Stimulated activated CD8-positive, alpha-beta memory T cell treated with anti-CD3 and anti-CD28 coated beads, Interleukin-7, amount 100 ng/mL, for 24 hours (primary cell): ENCODE measurements at regions not wholly inside any gene's neighbourhood (a gene's known extent, or its start where the extent isn't known, plus 50 kb on each side); places are given as distances from the start of the nearest gene placed in this dataset.

Experiments used
- DNase-seq: peaks from one replicate; pipeline ENCODE4 v3.0.0-alpha.2; 2020; ENCODE audit warnings: low read depth

DNA sequence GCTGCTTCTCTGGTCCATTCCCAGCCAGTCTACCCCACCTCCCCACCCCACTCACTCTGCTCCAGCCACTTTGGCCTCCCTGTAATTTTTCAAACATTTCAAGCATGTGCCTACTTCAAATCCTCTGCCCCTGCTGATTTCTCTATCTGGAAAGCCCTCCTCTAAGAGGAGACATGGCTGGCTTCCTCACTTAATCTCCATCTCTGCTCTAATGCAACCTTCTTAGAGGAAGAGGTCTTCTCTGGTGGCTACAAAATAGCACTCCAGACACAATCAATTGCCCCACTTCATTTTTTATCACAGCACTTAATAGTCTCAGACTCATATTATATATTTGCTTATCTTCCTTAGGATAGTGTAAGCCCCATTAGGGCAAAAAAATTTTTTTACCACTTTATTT lies 161.1 kb upstream of the SLC39A10 start:
- no peak for DNase-seq

DNA sequence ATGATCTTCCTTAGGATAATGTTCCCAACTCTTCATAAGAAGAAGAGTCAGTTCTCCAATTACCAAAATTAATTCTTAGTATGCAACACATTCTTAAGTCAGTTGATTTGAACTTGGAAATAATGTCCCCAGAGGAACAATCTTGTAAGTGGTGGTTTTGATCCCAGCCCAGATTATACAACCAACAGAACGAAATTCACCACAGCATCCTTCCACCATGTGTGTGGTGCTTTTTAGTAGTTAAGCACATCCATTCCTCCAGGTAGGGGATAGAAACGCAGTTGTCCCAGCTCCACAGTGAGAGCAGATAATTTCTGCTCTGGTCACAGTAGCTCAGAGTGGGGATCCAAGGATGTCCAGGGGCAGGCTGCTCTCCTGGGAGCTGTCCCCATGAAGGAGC lies 161.7 kb upstream of the SLC39A10 start:
- DNase-seq = no peak

DNA sequence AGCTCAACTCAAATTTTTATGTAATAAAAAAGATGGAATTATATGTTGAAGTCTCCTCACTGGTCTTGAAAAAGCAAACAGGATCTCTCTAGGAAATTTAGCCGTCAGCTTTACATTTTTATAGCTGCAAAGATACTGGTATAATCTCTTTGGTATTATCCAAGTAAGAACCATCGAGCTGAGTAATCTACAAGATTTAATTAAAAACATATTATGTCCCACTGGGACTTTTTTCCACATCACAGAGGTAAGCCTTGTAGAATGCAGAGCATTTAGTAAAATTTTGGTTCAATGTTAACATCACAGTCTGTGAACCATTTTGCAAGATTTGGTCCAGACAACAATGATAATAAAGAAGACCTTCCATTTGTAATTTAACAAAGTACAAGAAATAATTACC lies 162.6 kb upstream of the SLC39A10 start:
- no peak for DNase-seq

DNA sequence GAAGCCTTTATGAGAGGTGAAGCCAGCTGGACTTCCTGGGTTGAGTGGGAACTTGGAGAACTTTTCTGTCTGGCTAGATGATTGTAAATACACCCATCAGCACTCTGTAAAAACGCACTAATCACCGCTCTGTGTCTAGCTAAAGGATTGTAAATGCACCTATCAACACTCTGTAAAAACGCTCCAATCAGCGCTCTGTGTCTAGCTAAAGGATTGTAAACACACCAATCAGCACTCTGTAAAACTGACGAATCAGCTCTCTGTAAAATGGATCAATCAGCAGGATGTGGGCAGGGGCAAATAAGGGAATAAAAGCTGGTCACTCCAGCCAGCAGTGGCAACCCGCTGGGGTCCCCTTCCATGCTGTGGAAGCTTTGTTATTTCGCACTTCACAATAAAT lies 163.6 kb upstream of the SLC39A10 start:
- no peak for DNase-seq

DNA sequence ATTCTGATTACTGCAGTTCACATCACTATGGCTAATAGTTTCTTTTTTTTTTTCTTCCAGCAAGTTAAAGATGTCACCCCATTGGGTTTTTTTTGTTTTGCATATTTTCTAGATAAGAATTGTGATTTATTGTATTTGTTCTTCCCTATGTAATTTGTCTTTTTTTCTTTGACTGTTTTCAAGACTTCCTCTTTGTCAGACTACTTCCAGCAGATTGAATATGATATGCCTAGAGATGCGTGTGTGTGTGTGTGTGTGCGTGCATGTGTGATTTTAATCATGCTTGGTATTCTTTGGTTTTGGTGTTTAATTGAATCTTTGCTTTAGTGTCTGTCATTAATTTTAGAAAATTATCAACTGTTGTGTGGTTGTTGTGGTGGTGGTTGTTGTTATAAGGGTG lies 166.7 kb upstream of the SLC39A10 start:
- no peak for DNase-seq

DNA sequence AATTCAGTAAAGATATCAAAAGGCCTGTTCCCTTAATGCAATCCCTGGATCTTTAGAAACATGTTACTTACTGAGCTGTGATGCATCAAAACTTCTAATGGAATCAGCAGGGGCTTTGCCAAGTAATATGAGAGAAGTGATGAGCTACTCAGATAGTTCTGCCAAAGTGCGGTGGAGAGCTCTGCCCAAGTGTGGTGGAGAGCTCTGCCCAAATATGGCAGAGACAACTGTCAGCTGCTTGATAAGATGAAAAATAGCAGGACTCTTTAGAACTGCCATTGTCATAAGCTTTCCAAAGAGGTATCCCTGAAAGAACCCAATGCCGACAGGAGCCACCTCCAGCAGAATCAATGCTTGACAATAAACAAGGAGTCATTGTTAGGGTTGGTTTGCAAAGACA lies 167.9 kb upstream of the SLC39A10 start:
- no peak for DNase-seq

DNA sequence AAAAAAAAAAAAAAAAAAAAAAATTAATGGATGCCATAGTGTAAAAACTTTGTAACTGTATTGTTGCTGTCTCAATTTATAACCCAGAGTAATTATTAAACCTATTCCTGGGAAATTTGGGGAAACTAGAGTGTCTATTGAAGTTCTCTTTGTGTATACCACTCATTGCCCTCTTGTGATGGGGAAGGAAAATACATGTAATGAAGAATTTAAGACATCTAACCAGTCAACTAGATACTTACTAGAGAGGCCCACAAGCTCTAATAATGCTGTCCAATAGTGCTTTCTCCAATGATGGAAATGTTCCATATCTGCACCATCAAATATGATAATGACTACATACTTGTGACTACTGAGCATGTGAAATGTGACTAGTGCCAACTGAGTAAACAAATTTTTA lies 168.5 kb upstream of the SLC39A10 start:
- no peak for DNase-seq

DNA sequence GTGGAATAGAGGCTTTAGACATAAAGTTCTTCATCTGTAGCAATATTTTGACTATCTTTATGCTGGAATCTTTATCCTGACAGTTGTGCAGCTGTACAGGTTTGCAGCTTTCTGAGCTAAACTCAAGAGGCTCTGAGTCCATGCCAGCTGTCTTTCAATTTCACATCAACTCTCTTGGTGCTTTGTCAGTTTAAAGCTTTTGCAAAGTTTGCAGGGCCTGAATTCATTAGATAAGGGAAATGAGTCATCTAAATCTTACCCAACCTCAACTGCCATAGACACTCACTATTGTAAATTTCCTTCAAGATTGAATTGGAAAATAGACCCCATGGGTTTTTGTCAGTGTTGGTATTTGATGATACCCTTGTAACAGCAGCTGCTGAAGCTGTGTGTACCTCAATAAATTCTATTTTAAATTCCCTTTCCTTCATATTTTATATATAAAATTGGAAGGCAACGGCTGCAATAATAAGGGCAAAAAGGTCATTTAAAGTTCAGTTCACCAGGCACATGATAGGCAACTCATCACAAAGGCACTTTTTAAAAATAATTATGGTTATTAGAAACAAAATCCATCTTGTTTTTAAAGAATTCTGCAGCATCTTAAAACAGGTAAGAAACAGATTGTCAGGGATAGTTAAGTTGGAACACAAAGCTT lies 169.9 kb upstream of the SLC39A10 start:
- no peak for DNase-seq

DNA sequence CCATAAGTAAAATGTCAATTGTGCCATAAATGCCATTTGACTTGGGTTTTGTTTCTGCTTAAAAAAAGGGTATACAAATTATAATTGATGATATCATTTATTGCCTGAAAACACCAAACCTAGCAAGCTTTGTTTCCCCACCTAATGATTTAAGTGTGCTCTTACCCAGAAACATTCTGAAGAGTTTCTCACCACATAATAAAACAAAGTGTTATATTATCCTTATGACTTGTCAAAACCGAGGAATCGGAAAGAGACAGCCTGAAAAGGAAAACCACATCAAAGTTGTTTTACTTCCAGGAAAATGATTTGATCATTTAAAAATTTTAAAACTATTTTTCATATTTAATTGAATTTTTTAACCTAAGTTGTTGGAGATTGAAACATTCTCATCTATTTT lies 170.5 kb upstream of the SLC39A10 start:
- no peak for DNase-seq

DNA sequence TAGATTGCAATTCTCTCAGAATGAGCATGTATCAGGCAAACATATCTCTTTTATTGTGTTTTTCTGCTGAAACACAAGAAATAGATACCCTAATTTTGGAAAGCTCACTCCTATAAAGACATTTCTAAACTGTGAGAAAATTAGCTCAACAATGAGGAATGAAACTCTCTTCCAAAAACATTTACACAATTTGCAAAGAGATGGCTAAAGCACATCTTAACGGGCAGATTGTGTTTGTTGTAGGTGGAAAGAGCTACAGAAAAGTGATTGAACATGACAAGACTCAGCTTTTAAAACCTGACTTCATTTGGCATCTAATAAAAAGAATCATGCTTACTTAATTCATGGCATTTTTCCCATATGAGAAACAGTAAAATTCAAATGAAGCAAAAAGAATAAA lies 175.0 kb upstream of the SLC39A10 start:
- DNase-seq = no peak

DNA sequence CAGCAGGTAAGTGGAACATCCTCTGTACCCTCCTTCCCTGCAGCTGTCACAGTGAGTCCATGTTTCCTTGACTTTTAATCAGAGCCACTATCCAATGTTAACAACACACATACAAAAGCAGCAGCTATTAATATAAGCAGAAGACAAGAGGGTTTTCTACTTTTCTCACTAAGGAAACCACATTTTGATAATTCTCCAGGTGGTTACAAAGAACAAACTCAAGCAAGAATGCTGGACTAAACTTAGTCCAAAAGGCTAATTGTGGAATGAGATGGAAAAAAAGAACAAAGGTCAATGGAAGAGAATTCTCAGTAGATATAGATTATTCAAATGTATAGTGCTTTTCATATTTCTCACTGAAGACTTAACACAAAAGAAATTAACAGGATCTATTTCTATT lies 176.9 kb upstream of the SLC39A10 start:
- no peak for DNase-seq

DNA sequence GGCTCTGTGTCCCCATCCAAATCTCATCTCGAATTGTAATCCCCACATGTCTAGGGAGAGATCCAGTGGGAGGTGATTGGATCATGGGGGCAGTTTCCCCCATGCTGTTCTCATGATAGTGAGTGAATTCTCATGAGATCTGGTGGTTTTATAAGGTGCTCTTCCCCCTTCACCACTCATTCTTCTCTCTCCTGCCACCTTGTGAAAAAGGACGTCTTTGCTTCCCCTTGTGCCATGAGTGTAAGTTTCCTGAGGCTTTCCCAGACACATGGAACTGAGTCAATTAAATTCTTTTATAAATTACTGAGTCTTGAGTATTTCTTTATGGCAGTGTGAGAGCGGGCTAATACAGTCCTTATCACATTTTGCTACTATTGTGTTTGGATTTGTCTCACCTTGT lies 177.6 kb upstream of the SLC39A10 start:
- no peak for DNase-seq

DNA sequence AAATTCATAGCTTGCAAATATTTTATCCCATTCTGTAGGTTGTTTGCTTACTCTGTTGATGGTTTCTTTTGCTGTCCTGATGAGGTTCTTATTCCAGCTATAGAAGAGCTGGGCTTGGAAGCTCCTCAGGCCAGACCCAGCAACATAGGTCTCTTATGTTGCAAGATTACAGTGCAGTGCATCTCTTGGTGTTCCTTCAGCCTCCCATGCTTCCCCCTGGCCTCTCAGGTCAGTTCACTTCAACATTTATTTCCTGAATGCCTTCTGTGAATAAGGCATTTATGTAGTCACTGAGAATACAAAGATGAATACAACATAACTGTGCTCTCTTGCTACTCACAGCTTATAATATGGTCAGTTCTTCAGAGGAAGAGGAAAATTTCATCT lies 179.0 kb upstream of the SLC39A10 start:
- DNase-seq = no peak

DNA sequence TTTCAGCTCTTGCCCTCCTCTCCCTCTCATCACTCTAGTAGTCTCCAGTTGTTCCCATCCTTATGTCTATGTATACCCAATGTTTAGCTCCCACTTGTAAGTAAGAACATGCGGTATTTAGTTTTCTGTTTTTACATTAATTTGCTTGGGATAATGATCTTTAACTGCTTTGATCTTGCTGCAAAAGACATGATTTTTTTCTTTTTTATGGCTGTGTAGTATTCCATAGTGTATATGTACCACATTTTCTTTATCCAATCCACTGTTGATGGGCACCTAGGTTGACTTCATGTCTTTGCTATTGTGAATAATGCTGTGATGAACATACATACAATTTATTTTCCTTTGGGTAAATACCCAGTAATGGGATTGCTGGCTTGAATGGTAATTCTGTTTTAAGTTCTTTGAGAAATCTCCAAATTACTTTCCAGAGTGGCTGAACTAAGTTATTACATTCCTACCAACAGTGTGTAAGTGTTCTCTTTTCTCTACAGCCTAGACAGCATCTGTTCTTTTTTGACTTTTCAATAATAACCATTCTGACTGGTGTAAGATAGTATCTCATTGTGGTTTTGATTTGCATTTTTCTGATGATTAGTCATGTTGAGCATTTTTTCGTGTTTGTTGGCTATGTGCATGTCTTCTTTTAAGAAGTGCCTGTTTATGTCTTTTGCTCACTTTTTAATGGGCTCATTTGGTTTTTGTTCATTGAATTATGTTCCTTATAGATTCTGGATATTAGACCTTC lies 179.6 kb upstream of the SLC39A10 start:
- DNase-seq = no peak

DNA sequence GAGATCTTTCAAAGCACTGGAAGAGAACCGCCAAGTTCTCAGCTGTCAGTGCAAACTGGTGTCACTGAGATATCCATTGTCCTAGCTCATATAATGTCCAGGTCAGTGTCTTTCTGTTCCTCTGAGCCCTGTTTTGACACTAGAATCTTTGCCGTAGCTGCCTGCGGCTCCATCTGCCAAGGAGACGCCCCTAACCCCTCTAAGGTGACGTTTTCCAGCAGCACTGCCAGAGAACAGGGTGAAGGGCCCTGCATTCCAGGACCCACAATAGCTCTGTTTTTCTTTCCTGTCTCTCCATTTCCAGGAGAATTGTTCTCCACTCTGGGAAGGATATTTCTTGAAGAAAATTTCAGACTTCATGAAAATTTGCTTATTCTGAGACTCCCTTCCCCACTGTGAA lies 181.7 kb upstream of the SLC39A10 start:
- DNase-seq = no peak

DNA sequence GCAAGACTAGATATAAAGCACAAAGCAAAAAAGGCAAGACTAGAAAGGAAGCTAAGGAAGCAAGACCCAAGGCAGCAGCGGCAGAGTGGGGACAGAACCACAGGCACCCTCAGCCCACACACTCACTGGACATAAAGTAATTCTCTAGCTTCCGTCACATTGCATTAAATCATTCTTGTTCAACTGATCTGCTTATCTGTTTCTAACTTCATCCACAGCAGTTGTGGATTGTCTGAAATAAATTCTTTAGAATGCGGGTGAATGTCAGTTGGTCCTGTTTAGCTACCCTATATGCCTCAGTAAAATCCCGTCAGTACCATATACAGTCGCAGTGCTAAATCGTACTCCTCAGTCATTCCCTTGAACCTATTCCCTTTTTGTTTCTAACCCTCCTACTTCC lies 183.2 kb upstream of the SLC39A10 start:
- no peak for DNase-seq

DNA sequence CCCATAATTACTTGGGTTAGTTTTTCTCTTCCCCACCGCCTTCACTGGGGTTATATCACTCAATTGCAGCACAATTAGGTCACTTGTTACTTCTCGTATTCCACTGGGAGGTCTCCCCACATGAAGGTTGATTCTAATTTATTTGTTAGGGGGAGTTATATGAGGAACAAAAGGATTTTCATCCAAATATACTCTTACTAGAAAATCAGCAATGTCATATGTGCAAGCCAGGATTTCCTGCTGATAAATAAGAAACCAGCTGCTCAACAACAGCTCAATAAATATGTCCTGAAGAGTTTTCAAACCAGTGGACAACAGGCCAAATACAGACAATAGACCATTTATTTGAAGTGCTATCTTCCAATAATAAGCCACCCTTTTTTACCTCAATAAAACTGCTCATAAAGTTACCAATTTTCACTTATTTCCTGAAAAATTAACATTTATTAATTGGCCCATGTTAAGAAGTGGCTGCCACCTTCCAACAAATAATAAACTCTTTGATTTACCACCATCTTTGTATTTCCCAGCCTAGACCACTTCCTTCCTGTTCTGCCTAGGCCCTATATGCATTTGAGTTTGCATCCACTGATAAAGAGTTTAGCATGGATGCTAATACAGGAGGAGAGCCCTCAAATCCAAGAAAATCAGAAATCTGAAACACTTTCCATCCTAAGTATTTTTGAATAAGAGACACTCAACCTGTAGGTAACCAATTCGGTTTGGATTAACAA lies 184.4 kb upstream of the SLC39A10 start:
- no peak for DNase-seq

DNA sequence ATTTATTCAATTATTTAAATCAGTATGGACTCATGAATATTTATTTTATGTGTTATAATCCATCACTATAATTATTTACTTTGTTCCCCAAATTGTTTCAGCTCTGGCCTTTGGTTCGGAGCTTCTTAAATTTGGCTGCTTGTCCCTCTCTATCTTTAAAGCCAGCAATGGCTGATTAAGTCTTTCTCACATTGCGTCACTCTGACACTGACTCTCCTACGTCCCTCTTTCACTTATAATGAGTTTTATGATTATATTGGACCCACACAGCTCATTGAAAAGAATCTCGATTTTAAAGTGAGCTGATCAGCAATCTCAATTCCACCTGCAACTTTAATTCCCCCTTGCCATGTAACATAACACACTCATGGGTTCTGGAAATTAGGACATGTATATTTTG lies 185.2 kb upstream of the SLC39A10 start:
- DNase-seq = no peak

DNA sequence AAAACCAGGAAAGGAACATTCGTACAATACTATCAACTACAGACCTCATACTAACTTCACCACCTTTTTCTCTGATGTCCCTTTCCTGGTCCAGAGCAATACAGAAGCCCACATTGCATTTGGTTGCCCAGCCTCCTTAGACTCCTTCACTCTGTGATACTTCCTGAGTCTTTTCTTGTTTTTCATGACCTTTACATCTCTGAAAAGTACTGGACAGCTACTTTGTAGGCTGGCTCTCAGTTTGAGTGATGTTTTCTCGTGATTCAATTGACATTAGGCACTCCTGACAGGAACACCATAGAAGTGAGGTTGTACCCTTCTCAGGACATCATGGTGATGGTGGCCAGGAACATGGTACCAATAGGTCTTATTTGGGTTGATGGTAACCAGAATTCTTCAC lies 185.9 kb upstream of the SLC39A10 start:
- DNase-seq = no peak

DNA sequence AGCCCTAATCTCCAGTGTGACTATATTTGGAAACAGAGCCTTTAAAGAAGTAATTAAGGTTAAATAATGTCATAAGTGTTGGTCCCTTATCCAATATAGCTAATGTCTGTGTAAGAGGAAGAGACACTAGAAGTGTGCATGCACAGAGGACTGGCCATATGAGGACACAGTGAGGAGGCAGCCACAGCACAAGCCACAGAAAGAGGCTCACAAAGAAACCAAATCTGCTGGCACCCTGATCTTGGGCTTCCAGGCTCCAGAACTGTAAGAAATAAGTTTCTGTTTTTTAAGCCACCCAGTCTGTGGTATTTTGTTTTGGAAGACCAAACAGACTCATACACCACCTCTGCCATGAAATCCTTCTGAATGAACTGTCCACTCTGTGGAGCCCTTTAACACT lies 186.4 kb upstream of the SLC39A10 start:
- DNase-seq = no peak

DNA sequence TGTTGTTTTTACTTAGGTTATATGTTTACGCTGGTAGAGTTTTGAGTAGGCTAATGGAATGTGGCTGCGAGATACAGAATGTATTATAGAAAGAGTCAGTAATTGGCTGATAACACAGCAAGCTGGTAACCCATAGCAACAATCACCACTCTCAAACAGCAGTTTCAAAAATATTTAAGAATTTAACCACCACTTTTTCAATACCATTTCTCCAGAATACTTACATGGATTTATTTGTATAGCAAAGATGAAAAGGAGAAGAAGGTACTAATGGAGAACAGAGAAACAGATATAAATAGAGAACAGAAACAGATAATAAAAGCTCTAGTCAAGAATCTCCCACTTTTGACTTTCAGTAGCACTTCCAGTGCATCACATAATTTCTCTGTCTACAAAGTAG lies 188.3 kb upstream of the SLC39A10 start:
- DNase-seq = no peak

DNA sequence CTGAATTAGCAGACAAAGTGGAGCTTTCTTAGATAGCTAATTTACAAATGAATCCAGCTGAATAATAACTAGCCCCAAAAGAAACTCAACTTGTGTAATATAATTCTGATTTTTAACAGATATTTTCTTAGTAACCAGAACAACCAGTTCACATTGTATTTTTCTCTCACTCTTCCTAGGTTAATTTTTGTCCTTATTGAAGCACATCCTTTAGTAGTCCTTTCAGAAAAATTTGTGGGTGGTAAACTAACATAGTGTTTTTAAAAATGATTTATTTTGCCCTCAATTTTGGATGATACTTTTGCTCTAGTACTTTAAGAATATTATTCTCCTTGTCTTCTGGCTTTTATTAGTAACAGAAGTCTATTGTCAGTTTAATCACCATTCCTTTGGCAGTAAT lies 190.6 kb upstream of the SLC39A10 start:
- DNase-seq = no peak

DNA sequence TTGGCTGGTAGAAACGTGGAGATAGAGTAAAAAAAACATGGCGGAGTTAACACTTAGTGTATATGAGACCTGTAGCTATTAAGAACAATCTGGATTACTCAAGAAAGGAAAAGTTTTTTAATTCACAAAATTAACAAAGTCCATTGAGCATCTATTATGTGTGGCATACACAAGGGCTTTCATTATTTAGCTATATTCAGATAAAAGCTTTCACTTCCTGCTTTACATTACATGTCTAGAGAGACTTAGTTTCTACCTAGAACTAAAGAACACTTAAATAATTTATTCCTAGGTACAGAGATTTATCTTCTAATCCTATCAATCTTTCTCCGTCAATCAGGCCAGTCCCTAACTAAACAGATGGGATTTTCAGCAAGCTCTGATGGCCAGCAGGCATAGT lies 196.0 kb upstream of the SLC39A10 start:
- no peak for DNase-seq

DNA sequence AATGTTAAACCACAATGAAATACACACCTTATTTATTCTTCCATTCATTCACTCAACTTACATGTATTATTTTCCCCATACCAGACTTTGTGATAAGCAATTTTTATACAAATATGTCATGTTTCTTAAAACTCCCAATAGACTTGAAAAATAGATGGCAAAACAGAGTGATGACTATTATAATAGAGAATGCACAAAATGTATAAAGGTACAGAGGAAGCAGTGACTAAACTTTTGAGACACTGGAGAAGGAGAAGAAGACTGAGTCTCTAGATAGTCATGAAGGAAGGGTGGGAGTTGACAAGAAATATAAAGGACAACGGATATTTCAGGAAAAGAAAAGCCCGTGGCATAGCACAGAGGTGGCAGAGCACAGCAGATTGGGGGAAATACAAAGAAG lies 198.1 kb upstream of the SLC39A10 start:
- DNase-seq = no peak
